ENCODE measurements at regions not wholly inside any gene's neighbourhood (a gene's known extent, or its start where the extent isn't known, plus 50 kb on each side); places are given as distances from the start of the nearest gene placed in this dataset.

GRCh38 chr10:108260383-108260906, 1095.9 kb upstream of the SORCS1 start:
- Histone ChIP-seq H3K4me3 (no peak overlapping the region), H3K4me2 (no peak overlapping the region), H3K4me1 (no peaks in the 10 kb centered on the region), H3K9me3 (no peaks in the 10 kb centered on the region), H3K27ac (no peak overlapping the region)
- POLR2A ChIA-PET, result no interaction called here
- CTCF ChIA-PET, result interaction anchor here (1.1 kb wide), 1 partner anchor 22 kb away, joined by 3 read pairs; no protein-coding TSS in a partner anchor
- DNase-seq (ENCODE audit: low read depth in 1 of 2, low spot score in 1 of 2) (no peak), FAIRE-seq (no peak), ATAC-seq (no peak)
- TF ChIP-seq ZFP36 (IDR thresholded peaks at IDR 0.05; ENCODE audit: borderline replicate concordance, partially characterized antibody) (no peak), CHD4 (IDR thresholded peaks at IDR 0.05; ENCODE audit: borderline replicate concordance) (no peak), FOSL2 (IDR thresholded peaks at IDR 0.05) (no peak), FOSL2 (CRISPR knock-in tag; IDR thresholded peaks at IDR 0.05) (no peak), E2F6 (IDR thresholded peaks at IDR 0.05; ENCODE audit: borderline replicate concordance, low read depth) (no peak), HES2 (IDR thresholded peaks at IDR 0.05) (no peak), MAZ (IDR thresholded peaks at IDR 0.05; ENCODE audit: borderline replicate concordance, low read depth, low read length) (no peak), KDM1A (IDR thresholded peaks at IDR 0.05; ENCODE audit: low read depth) (no peak), ESRRA (IDR thresholded peaks at IDR 0.05; ENCODE audit: borderline replicate concordance, low read length) (no peak), MAFK (IDR thresholded peaks at IDR 0.05; ENCODE audit: partially characterized antibody) (no peak), CTCF (IDR thresholded peaks at IDR 0.05) (no peak), HDAC2 (IDR thresholded peaks at IDR 0.05) (no peak), ZSCAN20 (CRISPR knock-in tag; IDR thresholded peaks at IDR 0.05) (no peak), CBX8 (IDR thresholded peaks at IDR 0.05) (no peak), JUNB (IDR thresholded peaks at IDR 0.05) (no peak), CEBPB (IDR thresholded peaks at IDR 0.05) (no peak), HOXA7 (CRISPR knock-in tag; IDR thresholded peaks at IDR 0.05) (no peak)
- WGBS (ENCODE audit: missing lambda C conversion rate), result 15% methylated on average over 3 of the region's 3 CpGs

- Histone ChIP-seq H3K9me3 (peaks cover 2% of the 10 kb centered on the region; the same call in 2 of the 3 replicates), H3K4me3 (no peak overlapping the region), H3K4me2 (no peak overlapping the region), H3K27ac (no peak overlapping the region), H3K4me1 (no peaks in the 10 kb centered on the region)
- ATAC-seq (no peak), DNase-seq (ENCODE audit: low read depth in 1 of 2, low spot score in 1 of 2) (no peak), FAIRE-seq (no peak)
- TF ChIP-seq HES2 (IDR thresholded peaks at IDR 0.05), result no peak
- TF ChIP-seq NFE2L2 (conservative IDR thresholded peaks at IDR 0.05; ENCODE audit: low read length), result no peak
- no peak for TF ChIP-seq FOSB (CRISPR knock-in tag; IDR thresholded peaks at IDR 0.05)
- TF ChIP-seq TFCP2L1 (CRISPR knock-in tag; IDR thresholded peaks at IDR 0.05), result no peak
- TF ChIP-seq HMGXB4 (CRISPR knock-in tag; IDR thresholded peaks at IDR 0.05; ENCODE audit: borderline replicate concordance), result no peak
- no peak for TF ChIP-seq EP300 (IDR thresholded peaks at IDR 0.05)
- TF ChIP-seq EHF (CRISPR knock-in tag; IDR thresholded peaks at IDR 0.05), result no peak
- no peak for TF ChIP-seq CBX8 (IDR thresholded peaks at IDR 0.05)
- TF ChIP-seq HDAC2 (IDR thresholded peaks at IDR 0.05), result no peak
- no peak for TF ChIP-seq RARB (CRISPR knock-in tag; IDR thresholded peaks at IDR 0.05)
- no peak for TF ChIP-seq TP53 (CRISPR knock-in tag; IDR thresholded peaks at IDR 0.05)
- no peak for TF ChIP-seq REST (IDR thresholded peaks at IDR 0.05)
- TF ChIP-seq HOXA7 (CRISPR knock-in tag; IDR thresholded peaks at IDR 0.05), result no peak
- no peak for TF ChIP-seq CTCF (IDR thresholded peaks at IDR 0.05)
- no peak for TF ChIP-seq RFX5 (IDR thresholded peaks at IDR 0.05)
- no peak for TF ChIP-seq POLR2A (IDR thresholded peaks at IDR 0.05; ENCODE audit: low read length)
- ChIA-PET CTCF (no interaction called here), POLR2A (no interaction called here)
- WGBS (ENCODE audit: missing lambda C conversion rate), result 0% methylated on average over 1 of the region's 1 CpG
These were observed 1089.6 kb upstream of the SORCS1 start for GRCh38 chr10:108254089-108254488.
